Mesenchymal stem cell (in vitro differentiated cells and primary cell): ENCODE measurements at regions not wholly inside any gene's neighbourhood (a gene's known extent, or its start where the extent isn't known, plus 50 kb on each side); places are given as distances from the start of the nearest gene placed in this dataset.

ENCODE experiments used
- DNase-seq: peaks from one replicate; pipeline ENCODE4 v3.0.0-alpha.2; 2013
- H2AFZ ChIP-seq: one replicate; pipeline ENCODE4 v1.6.1; 2013; ENCODE audit warnings: low read depth, mild to moderate bottlenecking, control low read depth, inconsistent platforms, low read length, moderate library complexity
- H2AK5ac ChIP-seq: 2 replicates; pipeline ENCODE4 v1.6.1; 2013; ENCODE audit warnings: low read length, moderate library complexity, mild to moderate bottlenecking, inconsistent platforms; ENCODE audit not compliant: severe bottlenecking
- H2BK120ac ChIP-seq: one replicate; pipeline ENCODE4 v1.6.1; 2013; ENCODE audit warnings: low read depth, mild to moderate bottlenecking, inconsistent platforms, low read length, moderate library complexity
- H2BK12ac ChIP-seq, 2 experiments: one replicate each; pipeline ENCODE4 v1.6.1; 2013; ENCODE audit warnings: inconsistent platforms in 2 of 2, low read length in 2 of 2, mild to moderate bottlenecking in 2 of 2, moderate library complexity in 2 of 2, control low read depth in 1 of 2
- H2BK15ac ChIP-seq: one replicate; pipeline ENCODE4 v1.6.1; 2013; ENCODE audit warnings: mild to moderate bottlenecking, low read depth, inconsistent platforms; ENCODE audit not compliant: poor library complexity, severe bottlenecking
- H2BK5ac ChIP-seq: 2 replicates; pipeline ENCODE4 v1.6.1; 2013; ENCODE audit warnings: low read depth, mild to moderate bottlenecking, low read length, control low read depth, inconsistent platforms; ENCODE audit not compliant: poor library complexity, severe bottlenecking
- H3K14ac ChIP-seq, 2 experiments: one replicate each; pipeline ENCODE4 v1.6.1; 2013; ENCODE audit warnings: inconsistent platforms in 2 of 2, low read length in 2 of 2, control low read depth in 1 of 2, mild to moderate bottlenecking in 1 of 2, moderate library complexity in 1 of 2
- H3K18ac ChIP-seq, 2 experiments: one replicate each; pipeline ENCODE4 v1.6.1; 2013; ENCODE audit warnings: inconsistent platforms in 2 of 2, low read length in 2 of 2, control low read depth in 1 of 2, low read depth in 1 of 2, mild to moderate bottlenecking in 1 of 2
- H3K23ac ChIP-seq, 2 experiments: one replicate each; pipeline ENCODE4 v1.6.1; 2013; ENCODE audit warnings: inconsistent platforms in 2 of 2, low read length in 2 of 2, mild to moderate bottlenecking in 2 of 2, moderate library complexity in 2 of 2, control low read depth in 1 of 2
- H3K27ac ChIP-seq: 2 replicates; pipeline ENCODE4 v1.5.1; 2013; ENCODE audit warnings: mild to moderate bottlenecking, moderate library complexity, low read length, control low read depth, inconsistent platforms; ENCODE audit not compliant: poor library complexity, severe bottlenecking
- H3K27me3 ChIP-seq, 2 experiments: 2 replicates each; pipeline versions ENCODE4 v1.6.1 to v1.7.0; 2013; ENCODE audit warnings: low read length in 2 of 2, mild to moderate bottlenecking in 2 of 2, moderate library complexity in 2 of 2, control low read depth in 1 of 2, inconsistent platforms in 1 of 2; ENCODE audit not compliant: control insufficient read depth in 1 of 2, insufficient read depth in 1 of 2
- H3K36me3 ChIP-seq, 2 experiments: 2 replicates each; pipeline versions ENCODE4 v1.6.1 to v1.7.0; 2013; ENCODE audit warnings: low read length in 2 of 2, control low read depth in 1 of 2, inconsistent platforms in 1 of 2, low read depth in 1 of 2, mild to moderate bottlenecking in 1 of 2; ENCODE audit not compliant: insufficient read depth in 2 of 2, control insufficient read depth in 1 of 2
- H3K4ac ChIP-seq, 2 experiments: one replicate each; pipeline ENCODE4 v1.6.1; 2013; ENCODE audit warnings: inconsistent platforms in 2 of 2, low read length in 2 of 2, mild to moderate bottlenecking in 2 of 2, moderate library complexity in 2 of 2, control low read depth in 1 of 2, low read depth in 1 of 2
- H3K4me1 ChIP-seq: 2 replicates; pipeline ENCODE4 v1.6.1; 2013; ENCODE audit warnings: low read depth, low read length, control low read depth; ENCODE audit not compliant: control insufficient read depth, insufficient read depth
- H3K4me2 ChIP-seq: 2 replicates; pipeline ENCODE4 v1.6.1; 2013; ENCODE audit warnings: low read length, mild to moderate bottlenecking, inconsistent platforms; ENCODE audit not compliant: poor library complexity, severe bottlenecking
- H3K4me3 ChIP-seq, 2 experiments: 2 replicates each; pipeline versions ENCODE4 v1.5.1 to v1.7.0; 2013; ENCODE audit warnings: low read length in 2 of 2, mild to moderate bottlenecking in 2 of 2, control low read depth in 1 of 2, low read depth in 1 of 2; ENCODE audit not compliant: insufficient read depth in 1 of 2
- H3K79me1 ChIP-seq: replicated peaks from 2 replicates; pipeline ENCODE4 v1.6.1; 2013; ENCODE audit warnings: mild to moderate bottlenecking, control low read depth, low read length, inconsistent platforms; ENCODE audit not compliant: poor library complexity, severe bottlenecking
- H3K9ac ChIP-seq: 2 replicates; pipeline ENCODE4 v1.7.0; 2013; ENCODE audit warnings: mild to moderate bottlenecking, low read length, moderate library complexity
- H3K9me3 ChIP-seq: 2 replicates; pipeline ENCODE4 v1.7.0; 2013; ENCODE audit warnings: mild to moderate bottlenecking, low read length; ENCODE audit not compliant: control insufficient read depth
- H4K8ac ChIP-seq: one replicate; pipeline ENCODE4 v1.6.1; 2013; ENCODE audit warnings: inconsistent platforms, mild to moderate bottlenecking, low read length, moderate library complexity
- H4K91ac ChIP-seq: one replicate; pipeline ENCODE4 v1.6.1; 2013; ENCODE audit warnings: mild to moderate bottlenecking, low read length, inconsistent platforms
- WGBS: methylation state at CpG from one replicate; pipeline ENCODE4 v1.1.7; 2013; ENCODE audit warnings: mixed read lengths; 5-methylcytosine and 5-hydroxymethylcytosine counted together

DNA sequence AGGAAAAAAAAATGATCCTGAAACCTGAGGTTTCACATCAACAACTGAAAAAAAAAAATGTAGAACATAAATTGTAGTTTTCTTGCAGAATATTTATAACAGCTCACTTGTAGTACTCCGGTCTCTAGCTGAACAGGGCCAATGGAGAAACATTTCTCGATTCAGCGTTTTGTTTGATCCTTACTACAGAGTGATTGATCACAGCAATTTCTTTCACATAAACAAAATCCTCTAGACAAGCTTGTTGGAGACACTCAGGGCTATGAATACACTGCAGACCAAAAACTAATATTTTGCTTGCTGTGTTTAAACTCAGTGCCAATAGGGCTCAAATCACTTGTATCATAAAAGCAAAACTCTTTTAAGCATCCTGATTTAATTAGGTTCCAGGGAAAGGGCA is 127.0 kb upstream of the CNTN6 start:
- H3K9me3 ChIP-seq, result peaks cover 12% of the 10 kb centered on the region
- H4K8ac ChIP-seq, result no peak overlapping the region
- DNase-seq, result no peak
- H3K27ac ChIP-seq, result no peak overlapping the region
- no peaks in the 10 kb centered on the region for H3K36me3 ChIP-seq
- no peak overlapping the region for H2BK5ac ChIP-seq
- H3K4me2 ChIP-seq, result no peak overlapping the region
- no peak overlapping the region for H3K4ac ChIP-seq
- no peak overlapping the region for H3K9ac ChIP-seq
- H3K27me3 ChIP-seq, result no peaks in the 10 kb centered on the region
- H2AFZ ChIP-seq, result no peak overlapping the region
- WGBS, result 70% methylated on average over 3 of the region's 3 CpGs
- H2BK120ac ChIP-seq, result no peak overlapping the region
- H4K91ac ChIP-seq, result no peak overlapping the region
- no peak overlapping the region for H3K4me3 ChIP-seq
- no peak overlapping the region for H2BK15ac ChIP-seq
- H2BK12ac ChIP-seq, result no peak overlapping the region
- no peak overlapping the region for H3K18ac ChIP-seq
- H3K14ac ChIP-seq, result no peak overlapping the region
- no peaks in the 10 kb centered on the region for H3K4me1 ChIP-seq
- H3K23ac ChIP-seq, result no peak overlapping the region
- H3K79me1 ChIP-seq, result no peaks in the 10 kb centered on the region
- no peak overlapping the region for H2AK5ac ChIP-seq

DNA sequence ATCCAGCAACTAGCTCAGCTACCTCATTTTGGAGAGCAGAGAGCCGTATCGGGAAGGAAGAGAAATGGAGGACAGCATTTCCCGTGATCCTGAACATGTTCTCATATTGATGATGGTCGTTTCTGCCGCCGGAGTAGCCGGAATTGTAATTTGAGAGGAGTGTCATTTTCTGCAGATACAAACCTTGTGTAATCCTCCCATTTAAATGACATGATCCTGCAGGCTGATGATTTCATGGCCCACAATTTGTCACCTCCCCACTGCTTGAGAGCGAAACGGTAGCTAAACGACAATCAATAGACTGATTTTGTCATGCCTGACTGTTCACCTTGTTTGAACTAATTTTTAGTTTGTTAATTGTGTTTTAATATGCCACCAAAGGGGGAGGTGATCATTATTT is 126.5 kb upstream of the CNTN6 start:
- H2AK5ac ChIP-seq, result no peak overlapping the region
- no peak overlapping the region for H2BK12ac ChIP-seq
- no peak overlapping the region for H2BK15ac ChIP-seq
- no peak overlapping the region for H4K91ac ChIP-seq
- H3K4me3 ChIP-seq, result no peak overlapping the region
- WGBS, result 90% methylated on average over 10 of the region's 10 CpGs
- no peak for DNase-seq
- H3K27me3 ChIP-seq, result no peaks in the 10 kb centered on the region
- H3K9ac ChIP-seq, result no peak overlapping the region
- no peak overlapping the region for H3K4ac ChIP-seq
- H3K18ac ChIP-seq, result no peak overlapping the region
- H3K4me2 ChIP-seq, result no peak overlapping the region
- no peak overlapping the region for H3K27ac ChIP-seq
- H3K4me1 ChIP-seq, result no peaks in the 10 kb centered on the region
- no peak overlapping the region for H2AFZ ChIP-seq
- H3K79me1 ChIP-seq, result no peaks in the 10 kb centered on the region
- no peak overlapping the region for H3K14ac ChIP-seq
- no peak overlapping the region for H4K8ac ChIP-seq
- peaks cover 17% of the 10 kb centered on the region for H3K9me3 ChIP-seq
- no peak overlapping the region for H2BK5ac ChIP-seq
- no peak overlapping the region for H2BK120ac ChIP-seq
- no peak overlapping the region for H3K23ac ChIP-seq
- no peaks in the 10 kb centered on the region for H3K36me3 ChIP-seq

DNA sequence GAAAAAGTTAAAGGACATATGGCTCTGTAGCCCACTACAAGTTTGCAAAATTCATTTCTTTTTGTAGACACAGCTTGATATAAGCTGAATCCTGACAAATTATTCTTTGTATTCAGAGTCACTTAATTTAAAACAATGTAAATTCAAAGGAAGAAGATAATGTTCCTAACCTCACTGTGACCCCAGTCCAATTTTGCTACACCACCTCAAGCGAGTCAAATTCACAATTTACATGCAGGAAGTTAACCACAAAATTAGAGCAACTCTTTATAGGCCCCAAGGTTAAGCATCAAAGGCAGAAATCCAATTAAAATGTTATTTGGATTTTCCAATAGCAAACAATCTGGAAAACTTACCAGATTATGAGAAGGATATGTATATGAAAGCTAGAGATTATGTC is 119.5 kb upstream of the CNTN6 start:
- H3K23ac ChIP-seq, result no peak overlapping the region
- no peak overlapping the region for H2AFZ ChIP-seq
- H3K14ac ChIP-seq, result no peak overlapping the region
- no peak for DNase-seq
- no peak overlapping the region for H2BK12ac ChIP-seq
- H3K4ac ChIP-seq, result no peak overlapping the region
- no peak overlapping the region for H2BK120ac ChIP-seq
- no peaks in the 10 kb centered on the region for H3K27me3 ChIP-seq
- no peak overlapping the region for H2AK5ac ChIP-seq
- 43% methylated on average over 1 of the region's 1 CpG for WGBS
- H3K18ac ChIP-seq, result no peak overlapping the region
- H2BK15ac ChIP-seq, result no peak overlapping the region
- H3K4me2 ChIP-seq, result no peak overlapping the region
- no peak overlapping the region for H4K91ac ChIP-seq
- no peak overlapping the region for H3K9ac ChIP-seq
- H3K4me1 ChIP-seq, result no peaks in the 10 kb centered on the region
- no peak overlapping the region for H3K27ac ChIP-seq
- H4K8ac ChIP-seq, result no peak overlapping the region
- peaks cover 21% of the 10 kb centered on the region for H3K9me3 ChIP-seq
- H3K79me1 ChIP-seq, result no peaks in the 10 kb centered on the region
- no peaks in the 10 kb centered on the region for H3K36me3 ChIP-seq
- H2BK5ac ChIP-seq, result no peak overlapping the region
- H3K4me3 ChIP-seq, result no peak overlapping the region

DNA sequence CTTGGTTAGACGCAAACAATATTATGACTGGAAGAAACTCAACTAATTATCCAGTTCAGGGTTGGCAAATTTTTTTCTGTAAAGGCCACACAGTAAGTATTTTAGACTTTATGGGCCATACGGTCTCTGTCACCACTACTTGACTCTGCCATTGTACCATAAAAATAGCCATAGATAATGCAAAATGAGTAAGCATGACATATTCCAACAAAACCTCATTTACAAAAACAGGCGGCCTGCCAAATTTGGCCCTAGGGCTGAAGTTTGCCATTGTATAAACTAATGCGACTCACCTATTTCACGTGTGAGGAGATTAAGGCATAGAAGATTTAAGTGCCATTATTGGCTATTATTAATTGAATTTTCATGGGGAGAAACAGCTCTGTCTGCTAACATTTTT is 116.8 kb upstream of the CNTN6 start:
- no peak overlapping the region for H2AK5ac ChIP-seq
- H4K91ac ChIP-seq, result no peak overlapping the region
- 94% methylated on average over 5 of the region's 5 CpGs for WGBS
- H4K8ac ChIP-seq, result no peak overlapping the region
- no peaks in the 10 kb centered on the region for H3K27me3 ChIP-seq
- no peak overlapping the region for H2BK5ac ChIP-seq
- no peak overlapping the region for H3K14ac ChIP-seq
- no peak overlapping the region for H2BK12ac ChIP-seq
- H3K36me3 ChIP-seq, result no peaks in the 10 kb centered on the region
- H3K18ac ChIP-seq, result no peak overlapping the region
- no peaks in the 10 kb centered on the region for H3K79me1 ChIP-seq
- H2AFZ ChIP-seq, result no peak overlapping the region
- no peaks in the 10 kb centered on the region for H3K4me1 ChIP-seq
- no peak overlapping the region for H3K4ac ChIP-seq
- H3K9ac ChIP-seq, result no peak overlapping the region
- no peak overlapping the region for H2BK120ac ChIP-seq
- H3K4me2 ChIP-seq, result no peak overlapping the region
- no peak overlapping the region for H3K23ac ChIP-seq
- no peak for DNase-seq
- no peak overlapping the region for H3K27ac ChIP-seq
- H2BK15ac ChIP-seq, result no peak overlapping the region
- H3K4me3 ChIP-seq, result no peak overlapping the region
- peaks cover 27% of the 10 kb centered on the region for H3K9me3 ChIP-seq
